ENCODE measurements at regions not wholly inside any gene's neighbourhood (a gene's known extent, or its start where the extent isn't known, plus 50 kb on each side); places are given as distances from the start of the nearest gene placed in this dataset.

DNA sequence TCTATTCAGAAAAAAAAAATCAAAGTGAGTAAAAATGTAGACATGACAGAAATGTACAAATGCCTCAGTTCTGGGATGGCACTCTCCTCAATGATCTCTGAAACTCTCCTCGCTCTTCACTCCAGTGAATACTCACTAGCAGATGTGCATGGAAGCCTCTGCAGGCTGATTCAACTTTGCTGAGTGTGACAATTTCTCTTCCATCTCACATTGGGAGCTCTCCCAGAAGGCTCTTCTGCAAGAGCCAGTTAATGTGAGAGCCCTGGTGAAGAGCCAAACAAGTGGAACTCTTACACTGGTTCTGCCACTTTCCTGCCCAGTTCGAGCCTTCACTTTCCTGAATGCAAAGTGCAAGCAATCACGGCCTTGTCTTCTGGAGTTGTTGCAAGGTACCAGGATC is 147.1 kb upstream of the IRX6 start:
- no peak overlapping the region for H3K27ac ChIP-seq (ENCODE audit: low read length)
- CTCF ChIA-PET, result no interaction called here
- intact Hi-C loops (cut with micrococcal nuclease; ENCODE audit: unreplicated experiment), result no loop called here
- H3K9me3 ChIP-seq (ENCODE audit: control insufficient read depth, insufficient read depth, low read depth, low read length), result no peaks in the 10 kb centered on the region
- no peak for ATAC-seq
- in situ Hi-C loops (cut with HindIII; ENCODE audit: low pct_unique_long_range_greater_than_20kb, low sequenced_read_pairs), result no loop called here
- POLR2A ChIA-PET, result no interaction called here
- no peaks in the 10 kb centered on the region; the same call in 1 of the 2 replicates for H3K27me3 ChIP-seq (ENCODE audit: control insufficient read depth, insufficient read depth, low read length)
- no peak overlapping the region for H3K4me3 ChIP-seq (ENCODE audit: low read depth in 2 of 2, low read length in 2 of 2)
- no peaks in the 10 kb centered on the region for H3K36me3 ChIP-seq (ENCODE audit: control insufficient read depth, insufficient read depth, low read length)
- DNase-seq (ENCODE audit: low read depth, low spot score), result no peak
- no TSS peak for BruUV-seq (replicated peaks)
- TF ChIP-seq POLR2AphosphoS5 (IDR thresholded peaks at IDR 0.05; ENCODE audit: low read depth, low read length), result no peak
- TF ChIP-seq CTCF (IDR thresholded peaks at IDR 0.05), result no peak
- no peak for TF ChIP-seq REST (IDR thresholded peaks at IDR 0.05; ENCODE audit: insufficient read depth in 1 of 2, low read depth in 2 of 2, low read length in 1 of 2)
- no peak for TF ChIP-seq TCF7L2 (IDR thresholded peaks at IDR 0.05; ENCODE audit: low read depth, low read length)
- TF ChIP-seq SIN3A (IDR thresholded peaks at IDR 0.05; ENCODE audit: borderline replicate concordance, insufficient read depth, low read depth, low read length), result no peak
- no peaks in the 10 kb centered on the region for H3K4me1 ChIP-seq (ENCODE audit: control insufficient read depth, insufficient read depth, low read length)

- TF ChIP-seq SIN3A (IDR thresholded peaks at IDR 0.05; ENCODE audit: borderline replicate concordance, insufficient read depth, low read depth, low read length) (no peak), TCF7L2 (IDR thresholded peaks at IDR 0.05; ENCODE audit: low read depth, low read length) (no peak), POLR2AphosphoS5 (IDR thresholded peaks at IDR 0.05; ENCODE audit: low read depth, low read length) (no peak), CTCF (IDR thresholded peaks at IDR 0.05) (no peak), REST (IDR thresholded peaks at IDR 0.05; ENCODE audit: insufficient read depth in 1 of 2, low read depth in 2 of 2, low read length in 1 of 2) (no peak)
- POLR2A ChIA-PET, result no interaction called here
Measured at GRCh38 chr16:55179411-55179810, 144.6 kb upstream of the IRX6 start.

More at GRCh38 chr16:55179411-55179810, 144.6 kb upstream of the IRX6 start:
- CTCF ChIA-PET, result no interaction called here
- no TSS peak for BruUV-seq (replicated peaks)
- ATAC-seq (no peak), DNase-seq (ENCODE audit: low read depth, low spot score) (no peak)
- intact Hi-C loops (cut with micrococcal nuclease; ENCODE audit: unreplicated experiment), result no loop called here
- H3K36me3 ChIP-seq (ENCODE audit: control insufficient read depth, insufficient read depth, low read length), result no peaks in the 10 kb centered on the region
- no peak overlapping the region for H3K27ac ChIP-seq (ENCODE audit: low read length)
- H3K4me1 ChIP-seq (ENCODE audit: control insufficient read depth, insufficient read depth, low read length), result no peaks in the 10 kb centered on the region
- in situ Hi-C loops (cut with HindIII; ENCODE audit: low pct_unique_long_range_greater_than_20kb, low sequenced_read_pairs), result no loop called here
- H3K4me3 ChIP-seq (ENCODE audit: low read depth in 2 of 2, low read length in 2 of 2), result no peak overlapping the region
- H3K27me3 ChIP-seq (ENCODE audit: control insufficient read depth, insufficient read depth, low read length), result peaks cover 8% of the 10 kb centered on the region; the same call in 1 of the 2 replicates
- no peaks in the 10 kb centered on the region for H3K9me3 ChIP-seq (ENCODE audit: control insufficient read depth, insufficient read depth, low read depth, low read length)

All from Panc1 (cell line).